CD4-positive, CD25-positive, alpha-beta regulatory T cell (primary cell): ENCODE measurements at regions not wholly inside any gene's neighbourhood (a gene's known extent, or its start where the extent isn't known, plus 50 kb on each side); places are given as distances from the start of the nearest gene placed in this dataset.

Experiments
- ATAC-seq, 2 donors: fragments of 150-1000 bp; cut with Tn5 transposase; one replicate each; pipeline ENCODE4 v1.10.0; 2021; ENCODE audit warnings: low read depth in 2 of 2, moderate number of reproducible peaks in 2 of 2, moderate library complexity in 1 of 2
- DNase-seq, 3 donors: peaks; one replicate each; pipeline versions ENCODE4 v3.0.0 to v3.0.0-alpha.2; 2012 to 2022; ENCODE audit warnings: mixed read lengths in 1 of 3
- H3K27ac ChIP-seq: one replicate; pipeline ENCODE4 v1.7.0; 2013; ENCODE audit warnings: mild to moderate bottlenecking, low read length; ENCODE audit not compliant: insufficient read depth, poor library complexity, severe bottlenecking
- H3K27me3 ChIP-seq: one replicate; pipeline ENCODE4 v1.7.0; 2013; ENCODE audit warnings: low read length; ENCODE audit not compliant: control insufficient read depth, insufficient read depth
- H3K36me3 ChIP-seq: one replicate; pipeline ENCODE4 v1.7.0; 2013; ENCODE audit warnings: mild to moderate bottlenecking, low read length, moderate library complexity; ENCODE audit not compliant: control insufficient read depth, insufficient read depth
- H3K4me1 ChIP-seq: 2 replicates; pipeline ENCODE4 v1.7.0; 2013; ENCODE audit warnings: mild to moderate bottlenecking, low read length; ENCODE audit not compliant: insufficient read depth, control insufficient read depth, poor library complexity, severe bottlenecking
- H3K4me3 ChIP-seq: one replicate; pipeline ENCODE4 v1.7.0; 2013; ENCODE audit warnings: low read depth, mild to moderate bottlenecking, low read length, moderate library complexity
- H3K9me3 ChIP-seq, 2 experiments: 1 replicate in 1 of 2; 2 replicates in 1 of 2; pipeline ENCODE4 v1.7.0; 2013; ENCODE audit warnings: low read length in 2 of 2, mild to moderate bottlenecking in 1 of 2, moderate library complexity in 1 of 2; ENCODE audit not compliant: control insufficient read depth in 2 of 2
- H3K27ac Mint-ChIP-seq, 3 donors: one replicate each; pipeline ENCODE4 v1.8.0; 2020 to 2022; ENCODE audit warnings: mild to moderate bottlenecking in 3 of 3, mixed read lengths in 3 of 3, moderate library complexity in 2 of 3
- H3K27me3 Mint-ChIP-seq: one replicate; pipeline ENCODE4 v1.8.0; 2022; ENCODE audit warnings: mild to moderate bottlenecking, mixed read lengths
- H3K36me3 Mint-ChIP-seq: one replicate; pipeline ENCODE4 v1.8.0; 2020; ENCODE audit warnings: mixed read lengths
- H3K4me1 Mint-ChIP-seq, 4 donors: one replicate each; pipeline ENCODE4 v1.8.0; 2020 to 2022; ENCODE audit warnings: mixed read lengths in 4 of 4, mild to moderate bottlenecking in 1 of 4
- H3K4me3 Mint-ChIP-seq, 4 donors: one replicate each; pipeline ENCODE4 v1.8.0; 2020 to 2022; ENCODE audit warnings: mild to moderate bottlenecking in 4 of 4, mixed read lengths in 4 of 4, moderate library complexity in 3 of 4
- H3K9me3 Mint-ChIP-seq, 7 donors: one replicate each; pipeline ENCODE4 v1.8.0; 2020 to 2022; ENCODE audit warnings: mixed read lengths in 7 of 7, mild to moderate bottlenecking in 3 of 7, moderate library complexity in 2 of 7

- Mint-ChIP-seq H3K4me3 (no peak overlapping the region), H3K9me3 (peaks cover 0 to 3% (median 0%) of the 10 kb centered on the region in 7 donors), H3K36me3 (no peaks in the 10 kb centered on the region), H3K4me1 (no peaks in the 10 kb centered on the region), H3K27me3 (peaks cover 8% of the 10 kb centered on the region), H3K27ac (no peak overlapping the region)
- Histone ChIP-seq H3K4me3 (no peak overlapping the region), H3K27ac (no peak overlapping the region), H3K36me3 (no peaks in the 10 kb centered on the region), H3K27me3 (no peaks in the 10 kb centered on the region), H3K4me1 (no peaks in the 10 kb centered on the region), H3K9me3 (no peaks in the 10 kb centered on the region)
- ATAC-seq (no peak), DNase-seq (no peak)
These were observed 120.3 kb downstream of the ASB7 start for GRCh38 chr15:100722551-100723314.

GRCh38 chr15:100723315-100723801 is 121.0 kb downstream of the ASB7 start:
- Mint-ChIP-seq H3K27ac (no peak overlapping the region), H3K36me3 (no peaks in the 10 kb centered on the region), H3K4me1 (no peaks in the 10 kb centered on the region), H3K27me3 (peaks cover 8% of the 10 kb centered on the region), H3K4me3 (no peak overlapping the region), H3K9me3 (peaks cover 0 to 6% (median 0%) of the 10 kb centered on the region in 7 donors)
- Histone ChIP-seq H3K27me3 (no peaks in the 10 kb centered on the region), H3K27ac (no peak overlapping the region), H3K9me3 (no peaks in the 10 kb centered on the region), H3K4me3 (no peak overlapping the region), H3K36me3 (no peaks in the 10 kb centered on the region), H3K4me1 (no peaks in the 10 kb centered on the region)
- DNase-seq (no peak), ATAC-seq (no peak)

- Histone ChIP-seq H3K4me3 (no peak overlapping the region), H3K27ac (no peak overlapping the region), H3K27me3 (no peaks in the 10 kb centered on the region), H3K36me3 (no peaks in the 10 kb centered on the region), H3K9me3 (no peaks in the 10 kb centered on the region), H3K4me1 (no peaks in the 10 kb centered on the region)
- Mint-ChIP-seq H3K27me3 (peaks cover 8% of the 10 kb centered on the region), H3K4me1 (no peaks in the 10 kb centered on the region), H3K27ac (no peak overlapping the region), H3K4me3 (no peak overlapping the region), H3K9me3 (peaks cover 0 to 6% (median 0%) of the 10 kb centered on the region in 7 donors), H3K36me3 (no peaks in the 10 kb centered on the region)
- ATAC-seq = no peak
- no peak for DNase-seq
These were observed 123.0 kb downstream of the ASB7 start for GRCh38 chr15:100725121-100726069.

- no peak overlapping the region for H3K4me3 ChIP-seq
- H3K27ac ChIP-seq = no peak overlapping the region
- Mint-ChIP-seq H3K36me3 (no peaks in the 10 kb centered on the region), H3K27me3 (peaks cover 8% of the 10 kb centered on the region), H3K4me3 (no peak overlapping the region), H3K4me1 (no peaks in the 10 kb centered on the region), H3K27ac (no peak overlapping the region), H3K9me3 (peaks cover 0 to 6% (median 0%) of the 10 kb centered on the region in 7 donors)
- no peaks in the 10 kb centered on the region for H3K36me3 ChIP-seq
- no peaks in the 10 kb centered on the region for H3K4me1 ChIP-seq
- DNase-seq (no peak), ATAC-seq (no peak)
- H3K27me3 ChIP-seq = no peaks in the 10 kb centered on the region
- no peaks in the 10 kb centered on the region for H3K9me3 ChIP-seq
These were observed 123.7 kb downstream of the ASB7 start for GRCh38 chr15:100726070-100726420.

GRCh38 chr15:100726421-100727190 is 124.2 kb downstream of the ASB7 start:
- H3K36me3 ChIP-seq = no peaks in the 10 kb centered on the region
- no peaks in the 10 kb centered on the region for H3K27me3 ChIP-seq
- Mint-ChIP-seq H3K36me3 (no peaks in the 10 kb centered on the region), H3K4me1 (no peaks in the 10 kb centered on the region), H3K27me3 (peaks cover 8% of the 10 kb centered on the region), H3K4me3 (no peak overlapping the region), H3K9me3 (peaks cover 0 to 6% (median 0%) of the 10 kb centered on the region in 7 donors), H3K27ac (no peak overlapping the region)
- DNase-seq (no peak), ATAC-seq (no peak)
- no peak overlapping the region for H3K4me3 ChIP-seq
- H3K27ac ChIP-seq = no peak overlapping the region
- H3K4me1 ChIP-seq = no peaks in the 10 kb centered on the region
- H3K9me3 ChIP-seq = no peaks in the 10 kb centered on the region

- H3K27me3 Mint-ChIP-seq = peaks cover 8% of the 10 kb centered on the region
- Histone ChIP-seq H3K4me1 (no peaks in the 10 kb centered on the region), H3K4me3 (no peak overlapping the region), H3K36me3 (no peaks in the 10 kb centered on the region), H3K27ac (no peak overlapping the region), H3K27me3 (no peaks in the 10 kb centered on the region), H3K9me3 (no peaks in the 10 kb centered on the region)
- no peaks in the 10 kb centered on the region for H3K36me3 Mint-ChIP-seq
- H3K4me1 Mint-ChIP-seq = no peaks in the 10 kb centered on the region
- peaks cover 0 to 6% (median 0%) of the 10 kb centered on the region in 7 donors for H3K9me3 Mint-ChIP-seq
- ATAC-seq (no peak), DNase-seq (no peak)
- no peak overlapping the region for H3K27ac Mint-ChIP-seq
- H3K4me3 Mint-ChIP-seq = no peak overlapping the region
These were observed 125.0 kb downstream of the ASB7 start for GRCh38 chr15:100727291-100727851.
